IPS-NIHi7 (cell line): ENCODE measurements at regions not wholly inside any gene's neighbourhood (a gene's known extent, or its start where the extent isn't known, plus 50 kb on each side); places are given as distances from the start of the nearest gene placed in this dataset.
"Not testable (repeated sequence)": the region's sequence is repeated elsewhere in the genome, so short reads cannot be mapped to it uniquely, and the experiment has no call there.

Source experiments
- DNase-seq: peaks from one replicate; pipeline ENCODE4 v3.0.0; 2012; ENCODE audit warnings: mixed read lengths; ENCODE audit errors: extremely low spot score

- not testable (repeated sequence) for DNase-seq
Measured at GRCh38 chr16:88185976-88186888, 196.5 kb upstream of the ZNF469 start.

GRCh38 chr16:88186889-88187870 is 195.6 kb upstream of the ZNF469 start:
- DNase-seq, result not testable (repeated sequence)

GRCh38 chr16:88188171-88188895 is 194.4 kb upstream of the ZNF469 start:
- DNase-seq, result not testable (repeated sequence)

DNA sequence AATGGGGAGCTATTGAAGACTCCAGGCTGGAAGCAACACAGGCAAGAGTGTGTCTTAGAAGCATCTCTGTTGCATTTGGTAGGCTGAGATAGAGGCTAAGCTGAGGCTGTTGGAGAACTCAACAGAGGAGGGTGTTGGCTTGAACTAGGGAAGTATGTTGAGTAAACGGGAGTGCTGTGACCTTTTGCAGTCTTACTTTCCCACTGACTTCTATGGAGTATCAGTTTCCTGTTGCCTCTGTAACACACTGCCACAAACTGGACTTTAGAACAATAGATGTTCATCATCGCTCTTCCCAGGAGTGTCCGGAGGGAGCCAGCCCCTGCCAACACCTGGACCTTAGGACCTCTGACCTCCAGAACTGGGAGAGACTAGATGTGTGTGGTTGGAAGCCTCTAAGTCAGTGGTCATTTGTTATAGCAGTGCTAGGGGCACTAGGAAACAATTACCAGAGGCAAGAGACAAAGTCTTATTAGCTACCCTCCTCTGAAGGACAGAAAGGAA is 192.1 kb upstream of the ZNF469 start:
- DNase-seq, result not testable (repeated sequence)

DNA sequence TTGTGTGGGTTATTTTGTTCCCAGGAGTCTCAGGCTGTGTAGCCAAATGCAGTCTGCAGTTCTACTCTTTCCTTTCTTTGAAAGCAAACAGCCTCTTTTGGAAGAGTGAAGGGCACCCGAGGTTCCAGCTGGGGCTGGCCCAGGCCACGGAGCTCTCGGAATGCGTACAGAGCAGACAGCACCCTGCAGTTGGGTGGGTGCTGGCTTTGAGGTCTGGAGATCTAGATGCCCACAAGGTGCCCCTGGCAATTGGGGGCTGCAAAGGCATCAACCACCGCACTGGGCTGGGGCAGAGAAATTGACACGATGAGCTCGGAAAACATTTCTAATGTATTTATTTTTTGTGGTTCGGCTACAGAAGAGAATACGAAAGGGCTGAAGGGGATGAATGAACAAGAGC is 191.6 kb upstream of the ZNF469 start:
- not testable (repeated sequence) for DNase-seq

DNA sequence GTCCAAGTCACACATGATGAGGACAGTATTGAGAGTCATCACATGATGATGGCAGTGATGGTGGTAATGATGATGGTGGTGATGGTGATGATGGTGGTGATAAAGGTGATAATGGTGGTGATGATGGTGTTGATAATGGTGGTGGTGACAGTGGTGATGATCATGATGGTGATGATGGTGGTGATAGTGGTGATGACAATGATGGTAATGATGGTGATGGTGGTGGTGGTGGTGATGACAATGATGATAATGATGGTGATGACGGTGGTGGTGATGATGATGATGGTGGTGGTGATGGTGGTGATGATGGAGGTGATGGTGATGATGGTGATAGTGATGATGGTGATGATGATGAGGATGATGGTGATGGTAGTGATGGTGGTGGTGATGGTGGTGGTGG is 190.2 kb upstream of the ZNF469 start:
- DNase-seq, result no peak

DNA sequence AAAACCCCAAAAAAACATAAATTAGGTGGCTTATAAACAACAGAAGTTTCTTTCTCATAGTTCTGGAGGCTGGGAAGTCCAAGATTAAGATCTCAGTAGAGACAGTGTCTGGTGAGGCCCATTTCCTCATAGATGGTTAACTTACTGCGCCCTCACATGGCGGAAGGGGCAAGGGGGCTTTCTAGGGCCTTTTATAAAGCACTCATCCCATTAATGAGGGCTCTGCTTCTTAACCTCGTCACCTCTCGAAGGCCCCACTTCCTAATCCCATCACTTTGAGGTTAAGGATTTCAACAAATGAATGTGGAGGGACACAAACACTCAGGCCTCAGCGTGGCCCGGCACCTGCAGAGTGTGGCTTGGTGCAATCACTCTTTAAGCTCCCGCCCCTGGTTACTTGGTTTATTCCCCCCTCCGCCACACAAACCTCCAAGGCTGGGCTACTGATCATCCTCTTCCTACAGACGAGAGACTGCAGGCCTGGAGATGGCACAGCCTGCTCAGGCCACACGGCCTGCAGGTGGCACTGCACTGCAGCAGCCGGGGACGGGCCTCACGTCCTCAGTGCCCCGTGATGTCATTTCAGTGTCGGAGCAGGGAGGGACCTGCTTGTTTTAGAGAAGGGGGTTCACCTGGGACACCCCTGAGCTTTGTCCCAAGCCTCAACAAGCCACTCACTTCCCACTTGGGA is 188.9 kb upstream of the ZNF469 start:
- DNase-seq, result not testable (repeated sequence)

DNA sequence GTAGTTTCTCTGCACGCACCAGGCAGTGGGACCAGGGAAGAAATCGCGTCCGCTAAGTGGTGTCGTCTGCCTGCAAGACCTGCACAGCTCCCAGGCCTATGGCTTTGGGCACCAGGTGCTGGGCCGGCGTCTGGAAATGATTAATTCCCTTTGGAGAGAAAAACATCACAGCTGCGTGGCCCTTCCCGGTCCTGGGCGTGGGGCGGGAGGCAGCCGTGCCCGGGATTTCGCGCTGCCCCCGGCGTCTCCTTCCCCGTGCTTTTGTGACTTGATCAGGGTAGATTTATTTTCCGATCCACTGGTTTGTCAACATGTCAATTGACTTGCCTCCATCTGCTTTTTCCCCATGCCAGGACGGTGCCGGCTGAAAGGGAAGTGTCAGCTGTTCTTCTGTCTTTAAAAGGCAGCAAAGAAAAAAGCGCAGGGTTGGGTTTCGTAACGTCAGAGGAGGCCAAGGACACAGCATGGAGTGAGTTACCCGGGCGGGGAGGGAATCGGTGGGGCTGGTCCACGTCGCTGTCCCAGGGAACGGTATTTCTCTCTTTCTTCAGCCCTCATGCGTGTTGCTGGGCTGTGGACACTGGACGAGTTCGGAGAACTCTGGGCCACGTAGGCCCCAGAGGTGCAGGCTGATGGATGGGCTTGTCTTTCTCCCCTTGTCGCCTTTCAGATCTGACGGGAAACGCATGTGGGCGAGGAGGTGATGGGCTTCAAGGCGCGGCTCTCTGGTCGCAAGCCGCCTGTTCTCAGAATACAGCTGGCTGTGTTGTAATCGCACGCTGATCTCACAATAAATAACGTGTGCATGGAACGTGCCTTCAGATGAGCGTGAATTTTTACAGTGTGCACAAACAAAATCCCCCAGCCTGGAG is 188.1 kb upstream of the ZNF469 start:
- DNase-seq, result no peak

GRCh38 chr16:88195269-88195705 is 187.5 kb upstream of the ZNF469 start:
- DNase-seq, result no peak

- DNase-seq, result no peak
Measured at GRCh38 chr16:88195911-88196465, 186.8 kb upstream of the ZNF469 start.

GRCh38 chr16:88196471-88197400 is 186.0 kb upstream of the ZNF469 start:
- no peak for DNase-seq

DNA sequence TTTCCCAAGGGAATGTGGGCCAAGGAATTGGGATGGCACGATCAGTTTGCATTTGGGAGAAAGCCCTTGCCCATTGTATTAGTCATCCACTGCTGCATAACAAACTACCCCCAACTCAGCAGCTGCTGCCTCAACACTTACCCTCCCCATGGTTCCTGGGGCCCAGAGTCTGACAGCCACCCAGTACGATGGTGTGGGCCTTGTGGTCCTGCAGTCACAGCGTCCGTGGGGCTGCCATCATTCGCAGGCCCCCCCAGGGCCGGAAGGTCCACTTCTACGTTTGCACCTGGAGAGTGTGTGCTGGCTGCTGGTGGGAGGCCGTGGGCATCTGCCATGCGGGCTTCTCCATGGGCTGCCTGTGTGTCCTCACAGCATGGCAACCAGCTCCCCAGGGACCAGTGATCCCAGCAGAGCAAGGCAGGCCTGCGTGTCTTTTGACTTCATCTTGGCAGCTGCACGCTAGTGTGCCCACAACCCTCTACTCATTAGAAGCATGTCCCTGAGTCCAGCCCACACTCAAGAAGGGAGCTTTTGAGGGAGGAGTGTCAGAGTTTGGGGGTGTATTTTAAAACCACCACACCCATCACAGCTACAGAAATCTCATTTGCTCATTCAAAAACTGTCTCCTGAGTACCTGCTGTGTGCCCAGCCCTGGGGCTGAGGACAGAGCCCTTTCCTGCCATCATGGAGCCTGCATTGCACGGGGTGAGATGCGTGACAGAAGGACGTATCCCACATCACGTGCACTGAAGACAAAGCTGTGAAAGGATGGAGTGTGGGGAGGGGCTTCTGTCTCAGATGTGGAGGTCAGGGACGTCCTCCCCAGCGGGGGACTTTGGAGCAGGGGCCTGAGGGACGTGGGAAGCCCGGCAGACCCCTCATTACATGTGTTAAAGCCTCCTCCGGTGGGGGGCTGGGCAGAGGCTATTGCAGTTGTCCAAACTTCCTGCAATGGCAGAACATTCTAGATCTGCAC is 185.0 kb upstream of the ZNF469 start:
- no peak for DNase-seq

- DNase-seq, result not testable (repeated sequence)
Measured at GRCh38 chr16:88198457-88199295, 184.1 kb upstream of the ZNF469 start.

DNA sequence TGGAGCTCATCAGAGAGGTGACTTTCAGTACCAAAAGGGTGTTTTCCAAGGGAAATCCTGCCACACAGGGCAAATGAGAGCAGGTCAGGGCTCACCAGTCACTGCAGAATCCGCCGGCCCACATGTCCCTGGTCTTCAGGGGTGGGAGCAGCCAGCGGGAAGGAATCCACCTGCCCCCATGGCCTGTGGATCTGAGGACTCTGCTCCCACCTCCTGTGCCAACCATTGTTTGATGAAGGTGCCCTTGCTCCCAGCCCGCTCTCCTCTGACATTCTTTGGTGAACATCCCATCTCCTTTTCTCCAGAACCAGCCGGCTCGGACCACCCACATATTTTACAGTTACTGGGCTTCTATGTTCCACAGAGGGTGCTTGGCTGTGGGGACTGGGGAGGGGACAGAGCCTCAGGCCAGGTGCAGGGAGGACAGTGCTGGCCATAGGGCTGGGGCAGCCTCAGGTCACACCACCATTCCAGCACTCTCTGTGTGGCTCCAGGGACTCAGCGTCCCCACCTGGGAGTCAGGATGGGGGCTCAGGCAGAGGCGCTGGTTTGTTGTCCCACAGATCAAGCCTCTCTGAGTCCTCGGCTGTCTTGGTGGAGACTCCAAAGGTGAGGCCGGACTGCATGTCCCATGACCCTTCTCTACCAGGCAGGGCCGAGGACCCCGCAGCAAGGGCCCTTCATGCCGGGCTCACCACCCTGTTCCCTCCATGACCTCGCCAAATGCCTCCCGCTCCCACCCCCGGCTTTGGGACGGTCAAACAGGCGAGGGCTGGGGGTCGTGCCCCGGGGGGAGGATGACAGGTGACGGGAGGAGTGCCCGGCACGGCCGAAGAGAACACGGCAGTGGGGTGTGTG is 183.2 kb upstream of the ZNF469 start:
- not testable (repeated sequence) for DNase-seq
